Neural cell (in vitro differentiated cells): ENCODE measurements at regions not wholly inside any gene's neighbourhood (a gene's known extent, or its start where the extent isn't known, plus 50 kb on each side); places are given as distances from the start of the nearest gene placed in this dataset.

ENCODE experiments used
- H2AFZ ChIP-seq: fragments of 200-600, 300-800 bp; sonication (generic), shearing (Covaris generic); 2 replicates; pipeline ENCODE4 v1.6.0; 2014; ENCODE audit warnings: low read depth, mild to moderate bottlenecking, antibody characterized with exemption, low read length, moderate library complexity
- H3F3A ChIP-seq: fragments of 200-600 bp; shearing (Covaris generic); 2 replicates; pipeline ENCODE4 v1.6.1; 2016; ENCODE audit warnings: mild to moderate bottlenecking, moderate library complexity, mixed read lengths, antibody characterized with exemption, low read length; ENCODE audit not compliant: insufficient read depth, poor library complexity, severe bottlenecking
- H3K27ac ChIP-seq: fragments of 200-600, 300-800 bp; sonication (generic), shearing (Covaris generic); 2 replicates; pipeline ENCODE4 v1.5.1; 2014; ENCODE audit warnings: mild to moderate bottlenecking, low read length, moderate library complexity
- H3K27me3 ChIP-seq: fragments of 300-800, 200-600 bp; sonication (generic), shearing (Covaris generic); 2 replicates; pipeline ENCODE4 v1.6.0; 2014; ENCODE audit warnings: mild to moderate bottlenecking, low read depth, low read length, moderate library complexity; ENCODE audit not compliant: insufficient read depth
- H3K36me3 ChIP-seq: fragments of 300-800, 200-600 bp; sonication (generic), shearing (Covaris generic); 2 replicates; pipeline ENCODE4 v1.5.1; 2014; ENCODE audit warnings: mild to moderate bottlenecking, antibody characterized with exemption, low read length, moderate library complexity; ENCODE audit not compliant: insufficient read depth
- H3K4me2 ChIP-seq: fragments of 300-800, 200-600 bp; sonication (generic), shearing (Covaris generic); 2 replicates; pipeline ENCODE4 v1.6.0; 2014; ENCODE audit warnings: mild to moderate bottlenecking, low read length
- H3K4me3 ChIP-seq: fragments of 300-800, 200-600 bp; sonication (generic), shearing (Covaris generic); 2 replicates; pipeline ENCODE4 v1.5.1; 2014; ENCODE audit warnings: mild to moderate bottlenecking, low read length, moderate library complexity
- H3K79me2 ChIP-seq: fragments of 200-600 bp; shearing (Covaris generic); replicated peaks from 2 replicates; pipeline ENCODE4 v1.6.0; 2014; ENCODE audit warnings: mild to moderate bottlenecking, low read length, moderate library complexity; ENCODE audit not compliant: insufficient read depth
- H3K9ac ChIP-seq: fragments of 300-800, 200-600 bp; sonication (generic), shearing (Covaris generic); 2 replicates; pipeline ENCODE4 v1.6.1; 2016; ENCODE audit warnings: mild to moderate bottlenecking, low read length, mixed read lengths
- H3K9me2 ChIP-seq: fragments of 200-600 bp; shearing (Covaris generic); 2 replicates; pipeline ENCODE4 v1.6.1; 2016; ENCODE audit warnings: mild to moderate bottlenecking, low read length, mixed read lengths; ENCODE audit not compliant: insufficient read depth
- H3K9me3 ChIP-seq: fragments of 200-600, 300-800 bp; sonication (generic), shearing (Covaris generic); 2 replicates; pipeline ENCODE4 v1.6.1; 2016; ENCODE audit warnings: mild to moderate bottlenecking, mixed run types, low read length, moderate library complexity, mixed read lengths
- H4K20me1 ChIP-seq: fragments of 200-600 bp; shearing (Covaris generic); 2 replicates; pipeline ENCODE4 v1.6.1; 2016; ENCODE audit warnings: mild to moderate bottlenecking, mixed run types; ENCODE audit not compliant: insufficient read depth
- EP300 ChIP-seq: fragments of 450-650 bp; conservative IDR thresholded peaks from 2 replicates; pipeline ENCODE4 v1.6.1; 2014; ENCODE audit warnings: antibody characterized with exemption, mild to moderate bottlenecking, moderate library complexity; ENCODE audit not compliant: poor library complexity, severe bottlenecking
- EZH2 ChIP-seq: fragments of 200-600, 300-800 bp; shearing (Covaris generic), sonication (generic); IDR thresholded peaks from 2 replicates; pipeline ENCODE4 v1.6.1; 2014; ENCODE audit warnings: antibody characterized with exemption, low read length, borderline replicate concordance, mild to moderate bottlenecking; ENCODE audit not compliant: insufficient read depth, poor library complexity, severe bottlenecking
- MXI1 ChIP-seq: fragments of 450-650 bp; conservative IDR thresholded peaks from 2 replicates; pipeline ENCODE4 v1.6.1; 2014; ENCODE audit warnings: antibody characterized with exemption, mild to moderate bottlenecking; ENCODE audit not compliant: poor library complexity, severe bottlenecking
- POLR2AphosphoS5 ChIP-seq: IDR thresholded peaks from 2 replicates; pipeline ENCODE4 v1.6.1; 2012
- RAD21 ChIP-seq: fragments of 450-650 bp; conservative IDR thresholded peaks from 2 replicates; pipeline ENCODE4 v1.6.1; 2014; ENCODE audit warnings: antibody characterized with exemption, mild to moderate bottlenecking, moderate library complexity
- SMC3 ChIP-seq: fragments of 450-650 bp; conservative IDR thresholded peaks from 2 replicates; pipeline ENCODE4 v1.6.1; 2014; ENCODE audit warnings: antibody characterized with exemption, mild to moderate bottlenecking, moderate library complexity; ENCODE audit not compliant: poor library complexity
- TAF1 ChIP-seq: IDR thresholded peaks from 2 replicates; pipeline ENCODE4 v1.6.1; 2012; ENCODE audit warnings: low read depth
- TF ChIP-seq, protein P1 (sequence below): IDR thresholded peaks from 2 replicates; pipeline ENCODE4 v1.6.1; 2012; ENCODE audit warnings: borderline replicate concordance
- TF ChIP-seq, protein P2 (sequence below): fragments of 450-650 bp; IDR thresholded peaks from 2 replicates; pipeline ENCODE4 v1.5.1; 2014; ENCODE audit warnings: antibody characterized with exemption, mild to moderate bottlenecking, moderate library complexity; ENCODE audit not compliant: poor library complexity, severe bottlenecking

DNA sequence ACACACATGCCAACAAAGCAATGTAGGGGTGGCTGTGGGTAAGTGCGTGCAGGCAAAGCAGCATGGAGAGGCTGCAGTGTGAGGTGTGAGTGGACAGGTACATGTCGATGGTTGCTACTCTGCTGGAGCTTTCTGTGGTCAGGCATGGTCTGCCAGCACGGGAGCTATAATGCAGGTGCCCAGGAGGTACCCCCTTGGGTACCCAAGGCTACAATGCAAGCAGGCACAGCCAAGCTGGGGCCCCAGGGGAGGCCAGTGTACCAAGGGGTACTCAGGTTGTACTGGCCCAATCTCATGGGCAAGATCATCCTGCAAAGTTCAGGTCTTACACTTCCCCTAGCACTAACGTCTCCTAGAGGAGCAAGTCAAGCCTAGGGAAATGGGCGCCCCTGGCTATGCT, 58.4 kb upstream of the IRAK1BP1 start:
- Histone ChIP-seq H3K27ac (no peak overlapping the region), H2AFZ (no peak overlapping the region), H3K27me3 (no peaks in the 10 kb centered on the region), H3K79me2 (no peaks in the 10 kb centered on the region), H3K9ac (no peak overlapping the region), H3K4me3 (no peak overlapping the region), H3K9me2 (no peaks in the 10 kb centered on the region), H3K9me3 (no peaks in the 10 kb centered on the region), H3K36me3 (no peaks in the 10 kb centered on the region), H3K4me2 (no peak overlapping the region), H3F3A (no peaks in the 10 kb centered on the region), H4K20me1 (no peaks in the 10 kb centered on the region)
- TF ChIP-seq MXI1 (no peak), POLR2AphosphoS5 (no peak), EP300 (no peak), EZH2 (no peak), SMC3 (no peak), TAF1 (no peak)
- TF ChIP-seq, protein P1, sequence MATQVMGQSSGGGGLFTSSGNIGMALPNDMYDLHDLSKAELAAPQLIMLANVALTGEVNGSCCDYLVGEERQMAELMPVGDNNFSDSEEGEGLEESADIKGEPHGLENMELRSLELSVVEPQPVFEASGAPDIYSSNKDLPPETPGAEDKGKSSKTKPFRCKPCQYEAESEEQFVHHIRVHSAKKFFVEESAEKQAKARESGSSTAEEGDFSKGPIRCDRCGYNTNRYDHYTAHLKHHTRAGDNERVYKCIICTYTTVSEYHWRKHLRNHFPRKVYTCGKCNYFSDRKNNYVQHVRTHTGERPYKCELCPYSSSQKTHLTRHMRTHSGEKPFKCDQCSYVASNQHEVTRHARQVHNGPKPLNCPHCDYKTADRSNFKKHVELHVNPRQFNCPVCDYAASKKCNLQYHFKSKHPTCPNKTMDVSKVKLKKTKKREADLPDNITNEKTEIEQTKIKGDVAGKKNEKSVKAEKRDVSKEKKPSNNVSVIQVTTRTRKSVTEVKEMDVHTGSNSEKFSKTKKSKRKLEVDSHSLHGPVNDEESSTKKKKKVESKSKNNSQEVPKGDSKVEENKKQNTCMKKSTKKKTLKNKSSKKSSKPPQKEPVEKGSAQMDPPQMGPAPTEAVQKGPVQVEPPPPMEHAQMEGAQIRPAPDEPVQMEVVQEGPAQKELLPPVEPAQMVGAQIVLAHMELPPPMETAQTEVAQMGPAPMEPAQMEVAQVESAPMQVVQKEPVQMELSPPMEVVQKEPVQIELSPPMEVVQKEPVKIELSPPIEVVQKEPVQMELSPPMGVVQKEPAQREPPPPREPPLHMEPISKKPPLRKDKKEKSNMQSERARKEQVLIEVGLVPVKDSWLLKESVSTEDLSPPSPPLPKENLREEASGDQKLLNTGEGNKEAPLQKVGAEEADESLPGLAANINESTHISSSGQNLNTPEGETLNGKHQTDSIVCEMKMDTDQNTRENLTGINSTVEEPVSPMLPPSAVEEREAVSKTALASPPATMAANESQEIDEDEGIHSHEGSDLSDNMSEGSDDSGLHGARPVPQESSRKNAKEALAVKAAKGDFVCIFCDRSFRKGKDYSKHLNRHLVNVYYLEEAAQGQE = no peak

DNA sequence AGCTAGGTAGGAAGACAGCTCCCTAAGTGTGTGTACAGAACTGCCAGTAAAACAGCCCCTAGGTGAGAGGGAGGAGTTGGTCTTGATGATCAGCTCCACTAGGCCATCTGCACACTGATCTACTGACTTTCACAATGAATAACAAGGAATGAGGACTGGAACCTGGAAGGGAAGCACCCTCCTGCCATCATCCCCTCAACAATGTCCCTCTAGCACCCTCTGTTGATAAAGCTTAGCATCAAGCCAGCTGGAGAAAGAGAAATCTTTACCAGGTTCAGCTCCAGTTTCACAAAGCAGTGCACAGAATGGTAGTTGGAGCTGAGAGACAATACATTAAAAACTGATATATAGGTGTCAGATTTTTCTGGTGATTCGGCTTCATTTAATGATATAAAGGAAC, 57.2 kb upstream of the IRAK1BP1 start:
- H2AFZ ChIP-seq = no peak overlapping the region
- H3K9me3 ChIP-seq = no peaks in the 10 kb centered on the region
- no peak overlapping the region for H3K4me2 ChIP-seq

More for the DNA sequence above, 57.2 kb upstream of the IRAK1BP1 start:
- Histone ChIP-seq H4K20me1 (no peaks in the 10 kb centered on the region), H3K9ac (no peak overlapping the region), H3F3A (no peaks in the 10 kb centered on the region), H3K9me2 (no peaks in the 10 kb centered on the region), H3K27me3 (no peaks in the 10 kb centered on the region), H3K27ac (no peak overlapping the region), H3K79me2 (no peaks in the 10 kb centered on the region), H3K36me3 (no peaks in the 10 kb centered on the region), H3K4me3 (no peak overlapping the region)
- no peak for TF ChIP-seq EP300
- peak; percentile 91 for TF ChIP-seq RAD21
- TF ChIP-seq, protein P2, sequence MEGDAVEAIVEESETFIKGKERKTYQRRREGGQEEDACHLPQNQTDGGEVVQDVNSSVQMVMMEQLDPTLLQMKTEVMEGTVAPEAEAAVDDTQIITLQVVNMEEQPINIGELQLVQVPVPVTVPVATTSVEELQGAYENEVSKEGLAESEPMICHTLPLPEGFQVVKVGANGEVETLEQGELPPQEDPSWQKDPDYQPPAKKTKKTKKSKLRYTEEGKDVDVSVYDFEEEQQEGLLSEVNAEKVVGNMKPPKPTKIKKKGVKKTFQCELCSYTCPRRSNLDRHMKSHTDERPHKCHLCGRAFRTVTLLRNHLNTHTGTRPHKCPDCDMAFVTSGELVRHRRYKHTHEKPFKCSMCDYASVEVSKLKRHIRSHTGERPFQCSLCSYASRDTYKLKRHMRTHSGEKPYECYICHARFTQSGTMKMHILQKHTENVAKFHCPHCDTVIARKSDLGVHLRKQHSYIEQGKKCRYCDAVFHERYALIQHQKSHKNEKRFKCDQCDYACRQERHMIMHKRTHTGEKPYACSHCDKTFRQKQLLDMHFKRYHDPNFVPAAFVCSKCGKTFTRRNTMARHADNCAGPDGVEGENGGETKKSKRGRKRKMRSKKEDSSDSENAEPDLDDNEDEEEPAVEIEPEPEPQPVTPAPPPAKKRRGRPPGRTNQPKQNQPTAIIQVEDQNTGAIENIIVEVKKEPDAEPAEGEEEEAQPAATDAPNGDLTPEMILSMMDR = peak; percentile 87
- no peak for TF ChIP-seq TAF1
- TF ChIP-seq SMC3 = peak; percentile 87
- TF ChIP-seq EZH2 = no peak
- TF ChIP-seq POLR2AphosphoS5 = no peak
- TF ChIP-seq, protein P1 = no peak
- TF ChIP-seq MXI1 = no peak
